HepG2 (cell line): ENCODE measurements at regions not wholly inside any gene's neighbourhood (a gene's known extent, or its start where the extent isn't known, plus 50 kb on each side); places are given as distances from the start of the nearest gene placed in this dataset.

Experiments used
- CHD4 ChIP-seq: fragments of 200-600 bp; sonication (generic); IDR thresholded peaks from 2 replicates; pipeline ENCODE4 v1.7.0; 2017; ENCODE audit warnings: mild to moderate bottlenecking, low read length, borderline replicate concordance
- DR1 ChIP-seq: sonication (generic); formaldehyde crosslinking; IDR thresholded peaks from 2 replicates; pipeline ENCODE4 v1.8.0; 2021; ENCODE audit warnings: mild to moderate bottlenecking, missing genetic modification reagents, inconsistent platforms
- ERF ChIP-seq: IDR thresholded peaks from 2 replicates; pipeline ENCODE4 v1.6.1; 2018; ENCODE audit warnings: missing biosample characterization, missing genetic modification reagents
- KDM5B ChIP-seq: sonication (generic); formaldehyde crosslinking; IDR thresholded peaks from 2 replicates; pipeline ENCODE4 v1.4.0; 2020; ENCODE audit warnings: missing genetic modification reagents, mild to moderate bottlenecking, borderline replicate concordance
- SRF ChIP-seq: IDR thresholded peaks from 2 replicates; pipeline ENCODE4 v1.6.1; 2011; ENCODE audit warnings: mild to moderate bottlenecking, low read depth, low read length, moderate library complexity
- SRSF4 ChIP-seq: fragments of 200-400 bp; formaldehyde crosslinking; IDR thresholded peaks from one replicate; pipeline ENCODE4 v1.6.1; 2018; ENCODE audit warnings: mild to moderate bottlenecking, low read depth, low read length, moderate library complexity; ENCODE audit not compliant: poor library complexity, severe bottlenecking
- SUZ12 ChIP-seq: fragments of 150-350 bp; IDR thresholded peaks from 2 replicates; pipeline ENCODE4 v1.6.1; 2014; ENCODE audit warnings: low read depth, low read length
- TMF1 ChIP-seq: sonication (generic); formaldehyde crosslinking; IDR thresholded peaks from 2 replicates; pipeline ENCODE4 v1.8.1; 2022; ENCODE audit warnings: low read depth, missing genetic modification reagents
- TF ChIP-seq, protein P1 (sequence below), 2 experiments: fragments of 450-650 bp in 1 of 2; sonication (generic) in 1 of 2; formaldehyde crosslinking in 1 of 2; IDR thresholded peaks; 2 replicates each; pipeline versions ENCODE4 v1.6.1 to v1.8.0; 2016 to 2022; ENCODE audit warnings: antibody characterized with exemption in 1 of 2, mild to moderate bottlenecking in 1 of 2, missing genetic modification reagents in 1 of 2

DNA sequence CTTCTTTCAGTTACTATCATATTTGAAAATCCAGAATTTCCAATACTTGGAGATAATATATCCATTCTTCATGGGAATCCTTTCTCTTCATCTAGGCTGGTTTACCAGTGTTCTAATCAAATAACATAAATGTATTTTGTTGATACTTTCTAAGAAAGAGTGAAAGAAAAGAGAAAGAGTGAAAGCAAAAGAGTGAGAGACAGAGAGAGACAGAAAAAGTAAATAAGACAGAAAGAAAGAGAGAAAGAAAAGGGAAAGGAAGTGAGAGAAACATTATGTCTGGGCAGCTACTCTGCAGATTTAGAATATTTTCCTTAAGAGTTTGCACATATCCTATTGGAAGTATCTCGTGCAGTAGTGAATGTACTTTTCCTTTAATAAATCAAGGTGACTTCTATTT lies 781.0 kb upstream of the GJE1 start:
- TF ChIP-seq SUZ12 (no peak), SRF (no peak), TMF1 (CRISPR knock-in tag) (no peak), SRSF4 (no peak), KDM5B (CRISPR knock-in tag) (no peak), DR1 (CRISPR knock-in tag) (no peak), ERF (CRISPR knock-in tag) (no peak), CHD4 (no peak)
- TF ChIP-seq, protein P1, sequence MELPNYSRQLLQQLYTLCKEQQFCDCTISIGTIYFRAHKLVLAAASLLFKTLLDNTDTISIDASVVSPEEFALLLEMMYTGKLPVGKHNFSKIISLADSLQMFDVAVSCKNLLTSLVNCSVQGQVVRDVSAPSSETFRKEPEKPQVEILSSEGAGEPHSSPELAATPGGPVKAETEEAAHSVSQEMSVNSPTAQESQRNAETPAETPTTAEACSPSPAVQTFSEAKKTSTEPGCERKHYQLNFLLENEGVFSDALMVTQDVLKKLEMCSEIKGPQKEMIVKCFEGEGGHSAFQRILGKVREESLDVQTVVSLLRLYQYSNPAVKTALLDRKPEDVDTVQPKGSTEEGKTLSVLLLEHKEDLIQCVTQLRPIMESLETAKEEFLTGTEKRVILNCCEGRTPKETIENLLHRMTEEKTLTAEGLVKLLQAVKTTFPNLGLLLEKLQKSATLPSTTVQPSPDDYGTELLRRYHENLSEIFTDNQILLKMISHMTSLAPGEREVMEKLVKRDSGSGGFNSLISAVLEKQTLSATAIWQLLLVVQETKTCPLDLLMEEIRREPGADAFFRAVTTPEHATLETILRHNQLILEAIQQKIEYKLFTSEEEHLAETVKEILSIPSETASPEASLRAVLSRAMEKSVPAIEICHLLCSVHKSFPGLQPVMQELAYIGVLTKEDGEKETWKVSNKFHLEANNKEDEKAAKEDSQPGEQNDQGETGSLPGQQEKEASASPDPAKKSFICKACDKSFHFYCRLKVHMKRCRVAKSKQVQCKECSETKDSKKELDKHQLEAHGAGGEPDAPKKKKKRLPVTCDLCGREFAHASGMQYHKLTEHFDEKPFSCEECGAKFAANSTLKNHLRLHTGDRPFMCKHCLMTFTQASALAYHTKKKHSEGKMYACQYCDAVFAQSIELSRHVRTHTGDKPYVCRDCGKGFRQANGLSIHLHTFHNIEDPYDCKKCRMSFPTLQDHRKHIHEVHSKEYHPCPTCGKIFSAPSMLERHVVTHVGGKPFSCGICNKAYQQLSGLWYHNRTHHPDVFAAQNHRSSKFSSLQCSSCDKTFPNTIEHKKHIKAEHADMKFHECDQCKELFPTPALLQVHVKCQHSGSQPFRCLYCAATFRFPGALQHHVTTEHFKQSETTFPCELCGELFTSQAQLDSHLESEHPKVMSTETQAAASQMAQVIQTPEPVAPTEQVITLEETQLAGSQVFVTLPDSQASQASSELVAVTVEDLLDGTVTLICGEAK (IDR thresholded peaks at IDR 0.05): no peak
- TF ChIP-seq, protein P1 (CRISPR knock-in tag; IDR thresholded peaks at IDR 0.05): no peak
